Astrocyte of the spinal cord (primary cell): ENCODE measurements at regions not wholly inside any gene's neighbourhood (a gene's known extent, or its start where the extent isn't known, plus 50 kb on each side); places are given as distances from the start of the nearest gene placed in this dataset.

Experiments
- DNase-seq: peaks from one replicate; pipeline ENCODE4 v3.0.0; 2011; ENCODE audit warnings: low read depth, low spot score
- H3K4me3 ChIP-seq: 2 replicates; pipeline ENCODE4 v1.5.1; 2011; ENCODE audit warnings: low read depth, mild to moderate bottlenecking, low read length, moderate library complexity
- in situ Hi-C: cut with HindIII; loops from 2 replicates; pipeline ENCODE4 v1.10.0; 2017; ENCODE audit warnings: low sequenced_read_pairs
- TF ChIP-seq, protein P1 (sequence below): IDR thresholded peaks from 2 replicates; pipeline ENCODE4 v1.5.1; 2012; ENCODE audit warnings: low read depth, mild to moderate bottlenecking, low read length, inconsistent platforms

DNA sequence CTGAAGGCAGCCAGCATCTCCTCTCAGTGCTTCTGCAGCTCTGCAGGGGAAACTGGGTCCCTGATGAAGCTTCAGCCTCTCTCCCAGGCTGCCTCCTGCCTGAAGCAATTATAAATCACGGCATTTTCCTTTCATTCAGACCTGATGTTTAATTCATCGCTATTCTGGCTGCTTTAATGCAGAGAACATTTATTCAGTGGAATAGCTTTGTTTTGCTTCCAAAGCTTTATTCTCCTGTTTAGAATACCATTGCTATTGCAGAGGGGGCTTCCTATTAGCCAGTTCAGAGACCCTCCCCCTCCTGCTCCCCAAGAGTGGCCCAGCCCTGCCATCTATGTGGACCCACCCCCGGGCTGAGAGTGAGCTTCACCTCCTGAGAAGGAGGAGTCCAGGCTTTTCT, 255.6 kb downstream of the LRFN2 start:
- in situ Hi-C loops = no loop called here

DNA sequence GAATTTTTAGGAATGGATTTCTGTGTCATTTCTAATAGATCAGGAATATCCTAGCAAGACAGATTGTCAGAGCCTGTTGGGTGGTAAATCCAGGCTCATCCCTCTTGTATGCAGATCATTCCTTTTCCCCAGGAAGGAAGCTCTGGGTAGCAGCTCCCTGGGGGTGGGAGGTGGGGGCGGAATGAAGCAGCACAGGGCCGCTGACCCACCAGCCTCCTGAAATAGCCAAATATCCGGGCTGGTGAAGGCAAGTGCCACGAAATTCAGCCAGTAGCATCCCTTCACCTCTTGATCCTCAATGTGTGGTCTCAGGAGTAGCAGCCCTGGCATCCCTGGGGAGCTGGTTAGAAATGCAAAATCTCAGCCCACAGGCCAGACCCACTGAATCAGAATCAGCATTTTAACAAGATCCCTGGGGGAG, 256.9 kb downstream of the LRFN2 start:
- TF ChIP-seq, protein P1, sequence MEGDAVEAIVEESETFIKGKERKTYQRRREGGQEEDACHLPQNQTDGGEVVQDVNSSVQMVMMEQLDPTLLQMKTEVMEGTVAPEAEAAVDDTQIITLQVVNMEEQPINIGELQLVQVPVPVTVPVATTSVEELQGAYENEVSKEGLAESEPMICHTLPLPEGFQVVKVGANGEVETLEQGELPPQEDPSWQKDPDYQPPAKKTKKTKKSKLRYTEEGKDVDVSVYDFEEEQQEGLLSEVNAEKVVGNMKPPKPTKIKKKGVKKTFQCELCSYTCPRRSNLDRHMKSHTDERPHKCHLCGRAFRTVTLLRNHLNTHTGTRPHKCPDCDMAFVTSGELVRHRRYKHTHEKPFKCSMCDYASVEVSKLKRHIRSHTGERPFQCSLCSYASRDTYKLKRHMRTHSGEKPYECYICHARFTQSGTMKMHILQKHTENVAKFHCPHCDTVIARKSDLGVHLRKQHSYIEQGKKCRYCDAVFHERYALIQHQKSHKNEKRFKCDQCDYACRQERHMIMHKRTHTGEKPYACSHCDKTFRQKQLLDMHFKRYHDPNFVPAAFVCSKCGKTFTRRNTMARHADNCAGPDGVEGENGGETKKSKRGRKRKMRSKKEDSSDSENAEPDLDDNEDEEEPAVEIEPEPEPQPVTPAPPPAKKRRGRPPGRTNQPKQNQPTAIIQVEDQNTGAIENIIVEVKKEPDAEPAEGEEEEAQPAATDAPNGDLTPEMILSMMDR = no peak
- in situ Hi-C loops = no loop called here
- no peak overlapping the region for H3K4me3 ChIP-seq
- no peak for DNase-seq

More for the DNA sequence above, 255.6 kb downstream of the LRFN2 start:
- TF ChIP-seq, protein P1 = no peak
- DNase-seq = no peak
- no peak overlapping the region for H3K4me3 ChIP-seq

DNA sequence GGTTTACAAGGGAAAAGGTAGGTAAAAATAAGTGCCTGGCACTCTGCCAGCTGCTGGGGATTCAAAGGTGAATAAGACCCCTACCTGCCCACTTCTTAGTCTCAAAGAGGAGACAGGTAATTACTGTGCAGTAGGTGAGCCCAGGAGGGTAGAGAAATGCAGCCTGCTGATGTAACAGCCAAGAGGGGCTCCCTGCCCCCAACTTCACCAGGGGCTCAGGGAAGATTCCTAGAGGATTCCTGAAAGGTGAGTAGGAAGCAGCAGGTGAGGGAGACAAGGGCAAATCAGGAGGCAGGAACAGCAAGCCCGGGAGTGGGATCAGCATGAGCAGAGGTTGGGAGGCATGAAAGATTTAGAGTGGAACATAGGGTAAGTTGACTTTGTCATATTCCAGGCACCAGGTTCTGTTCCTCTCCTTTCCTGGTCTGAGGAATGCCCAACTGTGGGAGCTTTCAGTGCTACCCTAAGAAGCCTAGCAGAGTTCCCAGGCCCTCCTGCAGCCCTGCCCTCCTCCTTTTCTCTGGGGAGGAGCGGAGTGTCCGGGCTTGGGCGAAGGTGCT, 258.1 kb downstream of the LRFN2 start:
- no peak overlapping the region for H3K4me3 ChIP-seq
- in situ Hi-C loops = no loop called here
- DNase-seq = no peak
- TF ChIP-seq, protein P1 = no peak

DNA sequence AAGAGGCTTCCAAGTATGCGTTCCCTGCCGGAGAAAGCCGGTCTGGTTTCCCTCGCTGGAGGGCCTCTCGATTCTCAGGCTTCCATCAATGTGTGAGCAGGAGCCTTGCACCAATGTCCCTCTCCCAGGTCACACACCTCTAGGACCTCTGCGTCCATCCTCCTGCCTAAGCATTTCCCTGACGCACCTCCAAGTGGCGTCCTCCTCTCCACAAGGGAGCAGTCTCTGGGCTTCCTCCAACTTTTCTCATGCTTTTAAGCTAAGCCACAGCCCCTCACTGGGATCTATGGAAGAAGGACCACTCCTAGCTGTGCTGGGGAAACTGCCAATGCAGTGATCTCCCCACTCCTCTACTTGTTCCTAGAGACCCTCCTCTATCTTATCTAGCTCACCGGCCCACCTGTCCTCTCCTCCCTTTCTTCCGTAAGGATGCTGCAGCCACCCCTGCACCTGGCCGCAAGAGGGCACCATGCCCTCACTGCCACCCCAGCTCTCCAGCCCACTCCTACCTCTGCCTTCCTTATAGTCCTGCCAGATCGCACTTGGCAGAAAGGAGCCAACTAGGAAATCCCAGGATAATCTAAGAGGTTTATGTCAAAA, 258.7 kb downstream of the LRFN2 start:
- DNase-seq = no peak

DNA sequence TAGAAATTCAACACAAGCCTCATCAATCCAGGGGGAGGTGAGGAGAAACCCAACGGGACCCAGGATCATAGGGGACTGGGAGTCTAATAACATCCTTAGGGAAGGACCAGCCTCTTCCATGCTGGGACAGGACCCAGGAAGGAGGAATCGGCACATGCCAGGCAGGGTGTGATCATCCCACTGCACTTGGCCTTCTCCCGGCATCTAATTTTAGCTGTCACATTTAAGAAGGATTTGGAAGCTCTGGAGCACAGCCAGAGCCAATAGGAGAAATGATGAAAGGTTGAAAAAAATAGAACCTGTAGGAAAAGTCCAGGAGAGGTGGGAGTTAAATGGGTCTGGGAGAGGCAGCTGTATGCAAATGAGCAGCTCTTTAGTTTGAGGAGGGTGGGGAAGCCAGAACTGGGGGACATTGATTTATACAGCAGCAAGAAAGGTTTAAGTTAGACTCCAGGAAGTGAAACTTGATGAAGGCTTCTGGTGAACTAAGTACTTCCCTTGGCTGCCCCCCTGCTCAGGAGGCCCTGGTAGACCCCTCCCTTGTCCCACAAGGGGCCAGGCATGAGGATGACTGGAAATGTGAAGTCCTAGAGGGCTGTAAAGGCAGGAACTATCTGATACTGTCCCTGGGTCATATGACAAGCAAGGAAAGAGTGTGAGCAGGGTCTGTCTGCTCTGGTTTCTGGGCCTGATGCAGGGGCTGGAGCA, 260.3 kb downstream of the LRFN2 start:
- TF ChIP-seq, protein P1 = no peak
- DNase-seq = no peak
- H3K4me3 ChIP-seq = no peak overlapping the region
- in situ Hi-C loops = no loop called here

More for the DNA sequence above, 258.7 kb downstream of the LRFN2 start:
- TF ChIP-seq, protein P1 = peak; percentile 37
- in situ Hi-C loops = no loop called here
- no peak overlapping the region for H3K4me3 ChIP-seq

DNA sequence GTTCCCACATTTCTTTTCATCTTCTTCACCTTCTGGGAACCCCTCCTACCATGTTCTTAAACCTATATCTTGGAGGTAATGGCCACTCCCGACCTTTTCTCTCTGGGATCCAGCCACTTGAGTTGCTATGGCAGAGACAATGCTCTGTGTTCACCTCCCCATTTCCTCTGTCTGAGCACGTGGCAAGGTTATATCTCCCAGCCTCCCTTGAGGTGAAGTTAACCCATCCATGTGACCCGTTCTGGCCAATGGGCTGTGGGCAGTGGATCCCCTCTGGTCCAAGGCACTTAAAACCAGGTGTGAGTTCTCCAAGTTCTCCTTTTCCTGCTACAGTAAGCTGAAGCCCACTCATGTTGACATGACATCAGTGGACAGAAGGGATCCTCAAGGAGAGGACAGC, 261.4 kb downstream of the LRFN2 start:
- TF ChIP-seq, protein P1 = no peak
- H3K4me3 ChIP-seq = no peak overlapping the region
- no peak for DNase-seq
- in situ Hi-C loops = no loop called here
